Activated CD4-positive, alpha-beta T cell treated with anti-CD3 and anti-CD28 coated beads for 1 hour (primary cell): ENCODE measurements at regions not wholly inside any gene's neighbourhood (a gene's known extent, or its start where the extent isn't known, plus 50 kb on each side); places are given as distances from the start of the nearest gene placed in this dataset.
A peak's percentile ranks its signal among the peaks of the same experiment; 100 is the strongest.
"Not testable (repeated sequence)": the region's sequence is repeated elsewhere in the genome, so short reads cannot be mapped to it uniquely, and the experiment has no call there.

ENCODE experiments used
- DNase-seq: peaks from one replicate; pipeline ENCODE4 v3.0.0-alpha.2; 2020

- not testable (repeated sequence) for DNase-seq
Observed at GRCh38 chr10:77740396-77740795, 102.8 kb upstream of the KCNMA1 start.

DNA sequence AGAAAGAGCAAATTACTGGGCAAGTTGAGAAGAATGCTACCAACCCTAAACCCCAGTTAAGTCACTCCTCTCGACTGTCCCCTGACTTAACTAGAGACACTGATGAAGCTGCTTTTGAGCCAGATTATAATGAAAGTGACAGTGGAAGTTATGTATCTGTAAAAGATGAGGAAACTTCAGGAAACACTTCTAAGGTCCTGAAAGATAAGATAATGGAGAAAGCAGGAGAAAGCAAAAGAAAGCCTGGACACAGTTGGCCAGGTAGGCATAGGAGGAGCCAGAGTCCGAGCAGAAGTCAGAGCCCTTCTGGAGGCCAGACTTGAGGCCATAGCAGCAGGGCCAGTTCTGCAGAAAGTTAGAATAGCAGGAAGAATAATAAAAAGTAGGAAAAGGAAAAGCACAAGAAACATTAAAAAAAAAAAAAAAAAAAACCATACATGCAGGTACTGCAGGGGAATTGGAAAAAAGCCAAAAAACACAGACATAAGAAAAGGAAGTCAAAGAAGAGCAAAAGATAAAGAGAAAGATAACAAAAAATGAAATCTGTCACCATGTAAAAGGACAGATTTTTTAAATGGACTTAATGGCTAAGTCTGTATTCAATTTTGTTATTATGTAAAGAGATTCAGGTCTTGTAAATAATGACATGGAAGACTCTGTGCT lies 101.0 kb upstream of the KCNMA1 start:
- DNase-seq: no peak

DNA sequence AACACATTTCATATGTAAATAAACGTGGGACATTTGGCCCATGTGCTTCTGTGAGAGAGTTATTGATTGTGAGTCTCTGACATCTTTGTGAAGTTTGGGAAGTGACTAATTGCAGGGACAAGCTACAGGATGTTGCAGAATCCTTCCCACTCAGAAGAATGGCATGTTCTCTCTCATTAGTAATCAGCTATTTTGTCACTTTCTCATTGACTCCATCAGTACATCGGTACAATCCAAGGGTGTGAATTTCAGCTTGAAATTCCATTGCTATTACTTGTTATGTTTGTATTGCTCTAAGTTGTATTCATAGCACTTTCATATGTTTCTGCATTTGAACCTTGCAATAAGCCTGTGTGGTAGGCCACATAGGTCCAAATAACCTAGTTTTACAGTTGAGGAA lies 100.0 kb upstream of the KCNMA1 start:
- no peak for DNase-seq

GRCh38 chr10:77735136-77735535 lies 97.5 kb upstream of the KCNMA1 start:
- not testable (repeated sequence) for DNase-seq

DNA sequence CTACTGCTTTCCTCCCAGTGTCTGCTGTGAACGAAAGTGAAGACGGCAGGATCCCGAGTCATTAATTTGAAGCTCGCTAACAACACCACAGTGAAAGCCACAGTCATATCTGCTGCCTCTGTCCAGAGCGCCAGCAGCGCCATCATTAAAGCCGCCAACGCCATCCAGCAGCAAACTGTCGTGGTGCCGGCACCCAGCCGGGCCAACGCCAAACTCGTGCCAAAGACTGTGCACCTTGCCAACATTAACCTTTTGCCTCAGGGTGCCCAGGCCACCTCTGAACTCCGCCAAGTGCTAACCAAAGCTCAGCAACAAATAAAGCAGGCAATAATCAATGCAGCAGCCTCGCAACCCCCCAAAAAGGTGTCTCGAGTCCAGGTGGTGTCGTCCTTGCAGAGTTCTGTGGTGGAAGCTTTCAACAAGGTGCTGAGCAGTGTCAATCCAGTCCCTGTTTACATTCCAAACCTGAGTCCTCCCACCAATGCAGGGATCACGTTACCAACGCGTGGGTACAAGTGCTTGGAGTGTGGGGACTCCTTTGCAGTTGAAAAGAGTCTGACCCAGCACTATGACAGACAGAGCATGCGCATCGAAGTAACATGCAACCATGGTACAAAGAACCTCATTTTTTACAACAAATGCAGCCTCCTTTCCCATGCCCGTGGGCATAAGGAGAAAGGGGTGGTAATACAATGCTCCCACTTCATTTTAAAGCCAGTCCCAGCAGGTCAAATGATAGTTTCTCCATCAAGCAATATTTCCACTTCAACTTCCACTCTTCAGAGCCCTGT lies 94.8 kb upstream of the KCNMA1 start:
- DNase-seq: no peak

GRCh38 chr10:77727481-77727880 lies 89.9 kb upstream of the KCNMA1 start:
- DNase-seq: no peak

- no peak for DNase-seq
Observed at GRCh38 chr10:77726732-77727131, 89.1 kb upstream of the KCNMA1 start.

DNA sequence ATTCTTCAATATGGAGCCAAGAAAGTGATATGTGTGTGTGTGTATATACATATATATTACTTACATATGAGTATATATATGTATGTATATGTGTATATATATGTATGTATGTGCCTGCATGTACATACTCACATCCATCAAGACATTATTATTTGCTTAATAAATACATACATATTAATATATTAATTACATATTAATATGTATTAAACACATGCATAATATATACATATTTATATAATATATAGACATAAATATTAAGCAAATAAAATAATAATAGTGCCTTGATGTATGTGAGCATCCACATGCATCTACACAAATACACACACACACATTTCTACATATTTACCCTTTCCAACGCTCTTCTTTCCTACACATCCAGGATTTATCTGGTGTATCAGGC lies 88.7 kb upstream of the KCNMA1 start:
- DNase-seq: no peak

GRCh38 chr10:77724820-77725219 lies 87.2 kb upstream of the KCNMA1 start:
- DNase-seq: no peak

- DNase-seq: no peak
Observed at GRCh38 chr10:77723376-77723775, 85.8 kb upstream of the KCNMA1 start.

GRCh38 chr10:77722956-77723355 lies 85.3 kb upstream of the KCNMA1 start:
- DNase-seq: not testable (repeated sequence)

DNA sequence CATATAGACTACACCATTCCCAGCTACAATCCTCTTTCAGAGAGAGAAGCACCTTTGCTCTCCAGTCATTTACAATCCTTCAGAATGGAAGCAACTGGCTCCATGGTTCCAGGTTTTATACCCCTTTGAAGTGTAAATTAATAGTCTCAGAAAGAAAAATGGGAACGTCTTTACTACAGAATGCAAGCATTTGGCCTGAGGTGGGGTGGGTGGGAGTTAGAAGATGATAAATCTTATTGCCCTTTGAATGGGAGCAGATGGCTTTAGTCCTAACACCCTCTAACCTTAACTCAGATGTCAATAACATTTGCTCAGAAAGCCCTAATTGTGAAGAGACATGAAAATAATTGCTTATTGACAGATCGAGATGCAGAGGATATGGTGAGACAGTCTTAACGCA lies 84.2 kb upstream of the KCNMA1 start:
- DNase-seq: no peak

GRCh38 chr10:77718957-77719356 lies 81.3 kb upstream of the KCNMA1 start:
- no peak for DNase-seq

- DNase-seq: not testable (repeated sequence)
Observed at GRCh38 chr10:77718312-77718711, 80.7 kb upstream of the KCNMA1 start.

- no peak for DNase-seq
Observed at GRCh38 chr10:77717336-77717735, 79.7 kb upstream of the KCNMA1 start.

DNA sequence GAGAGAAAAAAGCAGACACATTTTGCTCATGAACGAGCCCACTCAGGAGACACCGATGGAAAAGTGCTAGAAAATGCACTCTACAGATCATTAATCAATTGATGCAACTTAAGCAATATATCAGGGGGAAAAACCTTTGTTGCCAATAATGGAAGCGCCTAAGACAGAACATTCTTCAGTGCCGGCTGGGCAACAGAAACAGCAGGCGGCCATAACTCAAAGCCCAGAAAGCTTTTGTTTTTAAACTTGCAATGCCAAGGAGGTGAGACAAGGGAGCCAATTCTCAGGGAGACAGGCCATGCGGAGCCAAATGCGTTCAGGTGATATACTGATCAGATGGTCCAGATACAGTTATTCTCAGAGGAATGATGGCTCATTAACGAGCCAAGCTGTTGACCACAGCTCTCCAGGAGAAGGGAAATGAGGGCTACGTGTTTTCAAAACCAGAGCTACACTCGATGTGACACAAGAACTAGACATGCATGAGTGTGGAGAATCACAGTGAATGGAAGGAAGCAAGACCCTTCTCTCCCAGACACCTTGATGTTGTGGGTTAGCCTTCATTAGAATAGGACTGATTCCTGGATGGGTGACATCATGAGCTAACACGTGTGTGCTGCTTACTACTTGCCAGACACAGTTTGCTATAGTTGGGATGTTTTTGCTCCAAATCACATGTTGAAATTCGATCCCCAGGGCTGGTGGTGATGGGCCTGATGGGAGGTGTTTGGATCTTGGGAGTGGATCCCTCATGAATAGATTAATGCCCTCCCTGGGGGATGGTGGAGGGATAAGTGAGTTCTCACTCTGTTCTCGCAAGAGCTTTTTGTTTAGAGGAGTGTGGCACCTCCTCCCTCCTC lies 79.1 kb upstream of the KCNMA1 start:
- DNase-seq: no peak

GRCh38 chr10:77715536-77715935 lies 77.9 kb upstream of the KCNMA1 start:
- no peak for DNase-seq

DNA sequence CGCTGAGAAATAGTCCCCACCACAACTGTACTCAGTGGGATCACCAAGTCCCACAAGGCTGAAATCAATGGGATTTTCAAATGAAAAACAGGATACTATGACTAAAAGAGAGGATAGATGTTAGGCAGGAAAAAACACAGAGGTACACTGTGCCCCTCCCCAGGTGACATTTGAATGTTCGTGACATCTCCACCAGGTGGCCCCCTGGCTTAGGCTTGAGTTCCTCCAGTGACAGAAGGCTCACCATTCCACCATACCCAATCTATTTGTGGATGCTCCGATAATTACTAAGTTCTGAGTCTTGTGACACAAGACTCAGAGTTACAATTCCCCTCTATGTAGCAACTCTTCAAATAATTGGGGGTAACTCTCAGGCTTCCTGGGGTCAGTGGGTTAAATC lies 77.5 kb upstream of the KCNMA1 start:
- DNase-seq: no peak

- no peak for DNase-seq
Observed at GRCh38 chr10:77713521-77714280, 76.1 kb upstream of the KCNMA1 start.

GRCh38 chr10:77712207-77712606 lies 74.6 kb upstream of the KCNMA1 start:
- DNase-seq: no peak

DNA sequence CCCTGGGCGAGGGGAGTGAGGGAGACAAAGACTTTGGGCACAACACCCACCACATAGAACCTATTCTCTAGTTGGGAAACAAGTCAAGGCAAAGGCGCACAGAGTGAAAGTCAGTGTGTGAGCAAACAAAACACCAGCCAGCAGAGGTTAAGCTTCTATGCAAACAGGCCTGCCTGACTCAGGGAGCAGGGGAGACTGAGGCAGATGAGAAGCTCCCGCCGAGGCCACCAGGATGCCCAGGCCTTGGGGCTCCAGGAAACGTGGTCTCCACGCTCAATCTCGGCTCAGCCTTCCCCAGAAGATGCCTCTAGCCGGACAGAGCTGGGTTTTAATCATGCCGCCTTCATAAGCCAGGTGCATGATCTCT lies 74.1 kb upstream of the KCNMA1 start:
- DNase-seq: no peak

GRCh38 chr10:77710759-77711682 lies 73.4 kb upstream of the KCNMA1 start:
- peak; percentile 46 for DNase-seq
